ENCODE measurements at regions not wholly inside any gene's neighbourhood (a gene's known extent, or its start where the extent isn't known, plus 50 kb on each side); places are given as distances from the start of the nearest gene placed in this dataset.
"Not testable (repeated sequence)": the region's sequence is repeated elsewhere in the genome, so short reads cannot be mapped to it uniquely, and the experiment has no call there.

DNA sequence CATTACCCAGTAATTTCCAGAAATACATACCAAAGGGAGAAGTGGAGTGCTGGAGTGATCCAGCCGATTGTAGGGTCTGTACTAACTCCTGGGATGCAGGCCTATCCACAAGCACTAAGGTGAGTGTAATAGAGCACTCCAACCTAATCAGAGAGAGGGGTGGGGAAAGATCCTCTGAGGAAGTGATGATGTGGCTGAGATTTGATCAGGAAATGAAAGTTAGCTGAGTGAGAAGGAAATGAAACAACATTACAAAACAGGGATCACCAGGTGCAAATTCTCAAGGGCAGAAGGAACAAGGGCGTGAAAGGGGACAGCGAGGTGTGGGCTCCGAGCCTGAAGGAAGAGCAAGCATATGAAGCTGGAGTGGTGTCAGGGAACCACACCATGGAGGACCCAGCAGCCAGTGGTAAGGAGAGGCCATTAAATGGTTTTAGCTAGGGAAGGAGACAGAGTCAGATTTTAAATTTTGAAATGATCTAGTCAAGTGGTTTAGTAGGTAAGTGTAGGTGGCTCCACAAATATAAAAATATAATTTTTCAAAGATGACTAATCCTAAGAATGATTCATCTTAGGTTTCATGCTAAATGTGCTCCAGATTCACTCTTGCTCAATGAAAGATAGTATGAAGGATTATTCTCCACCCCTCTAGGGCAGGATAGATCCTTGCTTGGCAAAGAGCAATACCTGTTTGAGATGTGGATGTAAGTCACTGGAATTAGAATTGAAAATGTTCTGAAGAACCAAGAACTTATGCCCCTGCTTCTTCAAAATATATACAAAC, 348.7 kb downstream of the TBL1XR1 start:
- DNase-seq (ENCODE audit: low read depth) = no peak
- TF ChIP-seq, protein P1, sequence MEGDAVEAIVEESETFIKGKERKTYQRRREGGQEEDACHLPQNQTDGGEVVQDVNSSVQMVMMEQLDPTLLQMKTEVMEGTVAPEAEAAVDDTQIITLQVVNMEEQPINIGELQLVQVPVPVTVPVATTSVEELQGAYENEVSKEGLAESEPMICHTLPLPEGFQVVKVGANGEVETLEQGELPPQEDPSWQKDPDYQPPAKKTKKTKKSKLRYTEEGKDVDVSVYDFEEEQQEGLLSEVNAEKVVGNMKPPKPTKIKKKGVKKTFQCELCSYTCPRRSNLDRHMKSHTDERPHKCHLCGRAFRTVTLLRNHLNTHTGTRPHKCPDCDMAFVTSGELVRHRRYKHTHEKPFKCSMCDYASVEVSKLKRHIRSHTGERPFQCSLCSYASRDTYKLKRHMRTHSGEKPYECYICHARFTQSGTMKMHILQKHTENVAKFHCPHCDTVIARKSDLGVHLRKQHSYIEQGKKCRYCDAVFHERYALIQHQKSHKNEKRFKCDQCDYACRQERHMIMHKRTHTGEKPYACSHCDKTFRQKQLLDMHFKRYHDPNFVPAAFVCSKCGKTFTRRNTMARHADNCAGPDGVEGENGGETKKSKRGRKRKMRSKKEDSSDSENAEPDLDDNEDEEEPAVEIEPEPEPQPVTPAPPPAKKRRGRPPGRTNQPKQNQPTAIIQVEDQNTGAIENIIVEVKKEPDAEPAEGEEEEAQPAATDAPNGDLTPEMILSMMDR (conservative IDR thresholded peaks at IDR 0.05; ENCODE audit: low read depth, low read length) = no peak

GRCh38 chr3:176842914-176843313, 354.4 kb downstream of the TBL1XR1 start:
- H3K4me3 ChIP-seq (ENCODE audit: low read depth, low read length) = no peak overlapping the region
- DNase-seq (ENCODE audit: low read depth) = no peak
- TF ChIP-seq, protein P1 (conservative IDR thresholded peaks at IDR 0.05; ENCODE audit: low read depth, low read length) = no peak

More for the DNA sequence above, 348.7 kb downstream of the TBL1XR1 start:
- no peak overlapping the region for H3K4me3 ChIP-seq (ENCODE audit: low read depth, low read length)

GRCh38 chr3:176840641-176841286, 356.5 kb downstream of the TBL1XR1 start:
- TF ChIP-seq, protein P1 (conservative IDR thresholded peaks at IDR 0.05; ENCODE audit: low read depth, low read length) = no peak
- H3K4me3 ChIP-seq (ENCODE audit: low read depth, low read length) = no peak overlapping the region
- no peak for DNase-seq (ENCODE audit: low read depth)

- H3K4me3 ChIP-seq (ENCODE audit: low read depth, low read length) = no peak overlapping the region
- DNase-seq (ENCODE audit: low read depth) = no peak
- TF ChIP-seq, protein P1 (conservative IDR thresholded peaks at IDR 0.05; ENCODE audit: low read depth, low read length) = no peak
Observed at GRCh38 chr3:176839901-176840300, 357.4 kb downstream of the TBL1XR1 start.

DNA sequence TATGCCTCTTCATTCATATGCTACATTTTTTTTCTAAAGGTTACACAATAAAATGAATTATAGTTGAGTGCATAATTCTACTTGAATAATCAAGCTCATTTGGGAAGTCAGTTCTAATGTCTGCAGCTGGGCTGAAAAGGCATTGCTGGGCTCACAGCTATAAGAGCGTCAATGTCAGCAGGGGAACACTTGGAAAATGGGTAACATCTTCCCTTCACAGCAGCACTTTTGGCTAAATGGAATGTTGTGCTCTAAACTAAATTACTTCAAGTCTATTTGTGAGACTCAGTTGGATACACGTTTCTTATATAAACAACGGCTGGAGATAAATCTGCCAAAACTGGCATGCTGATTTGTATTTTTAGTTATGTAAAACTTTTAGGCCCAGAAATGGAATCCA, 357.8 kb downstream of the TBL1XR1 start:
- DNase-seq (ENCODE audit: low read depth) = no peak
- no peak overlapping the region for H3K4me3 ChIP-seq (ENCODE audit: low read depth, low read length)
- TF ChIP-seq, protein P1 (conservative IDR thresholded peaks at IDR 0.05; ENCODE audit: low read depth, low read length) = no peak

DNA sequence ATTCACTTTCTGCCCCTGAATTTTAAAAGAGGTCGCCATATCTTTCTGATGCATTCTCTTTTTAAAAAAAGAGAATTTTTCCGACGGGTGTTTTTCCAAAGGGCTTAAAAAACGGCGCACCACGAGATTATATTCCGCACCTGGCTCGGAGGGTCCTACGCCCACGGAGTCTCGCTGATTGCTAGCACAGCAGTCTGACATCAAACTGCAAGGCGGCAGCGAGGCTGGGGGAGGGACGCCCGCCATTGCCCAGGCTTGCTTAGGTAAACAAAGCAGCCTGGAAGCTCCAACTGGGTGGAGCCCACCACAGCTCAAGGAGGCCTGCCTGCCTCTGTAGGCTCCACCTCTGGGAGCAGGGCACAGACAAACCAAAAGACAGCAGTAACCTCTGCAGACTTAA, 370.0 kb downstream of the TBL1XR1 start:
- not testable (repeated sequence) for H3K4me3 ChIP-seq (ENCODE audit: low read depth, low read length); DNase-seq (ENCODE audit: low read depth)

GRCh38 chr3:176824811-176825210, 372.5 kb downstream of the TBL1XR1 start:
- H3K4me3 ChIP-seq (ENCODE audit: low read depth, low read length) = no peak overlapping the region
- TF ChIP-seq, protein P1 (conservative IDR thresholded peaks at IDR 0.05; ENCODE audit: low read depth, low read length) = no peak
- DNase-seq (ENCODE audit: low read depth) = no peak
